ENCODE measurements at regions not wholly inside any gene's neighbourhood (a gene's known extent, or its start where the extent isn't known, plus 50 kb on each side); places are given as distances from the start of the nearest gene placed in this dataset.

DNA sequence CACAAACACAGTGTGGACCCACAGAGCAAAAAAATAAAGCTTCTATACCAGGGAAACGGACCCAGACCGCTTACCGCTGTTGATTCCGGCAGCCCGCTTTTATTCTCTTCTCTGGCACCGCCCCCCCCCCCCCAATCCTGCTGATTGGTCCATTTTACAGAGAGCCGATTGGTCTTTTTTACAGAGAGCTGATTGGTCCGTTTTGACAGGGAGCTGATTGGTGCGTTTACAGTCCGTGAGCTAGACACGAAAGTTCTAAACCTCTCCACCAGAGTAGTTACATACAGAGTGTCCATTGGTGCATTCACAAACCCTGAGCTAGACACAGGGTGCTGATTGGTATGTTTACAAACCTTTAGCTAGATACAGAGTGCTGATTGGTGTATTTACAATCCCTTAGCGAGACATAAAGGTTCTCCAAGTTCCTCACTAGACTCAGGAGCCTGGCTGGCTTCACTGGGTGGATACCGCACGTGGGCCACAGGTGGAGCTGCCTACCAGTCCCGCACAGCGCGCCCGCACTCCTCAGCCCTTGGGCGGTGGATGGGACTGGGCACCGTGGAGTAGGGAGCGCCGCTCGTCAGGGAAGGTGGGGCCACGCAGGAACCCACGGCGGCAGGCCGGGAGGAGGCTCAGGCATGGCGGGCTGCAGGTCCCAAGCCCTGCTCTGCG, 92.4 kb downstream of the HAPSTR1 start:
- Histone ChIP-seq H3F3A (ENCODE audit: insufficient read depth, low read length) (no peaks in the 10 kb centered on the region), H3K79me2 (ENCODE audit: low read length) (no peaks in the 10 kb centered on the region), H3K9ac (ENCODE audit: low read length) (no peak overlapping the region), H3K27me3 (replicated peaks; ENCODE audit: insufficient read depth, low read length) (no peaks in the 10 kb centered on the region), H3K36me3 (replicated peaks; ENCODE audit: insufficient read depth, low read length) (no peaks in the 10 kb centered on the region), H2AFZ (ENCODE audit: low read length) (no peak overlapping the region), H3K9me2 (replicated peaks; ENCODE audit: insufficient read depth, low read length) (no peaks in the 10 kb centered on the region), H3K4me3 (ENCODE audit: low read length) (no peak overlapping the region), H3K4me1 (ENCODE audit: low read length) (no peaks in the 10 kb centered on the region), H4K20me1 (ENCODE audit: insufficient read depth, low read length) (no peaks in the 10 kb centered on the region), H3K27ac (ENCODE audit: low read length) (no peak overlapping the region), H3K4me2 (ENCODE audit: low read depth, low read length) (no peak overlapping the region), H3K9me3 (replicated peaks; ENCODE audit: insufficient read depth, low read length) (no peaks in the 10 kb centered on the region)
- no peak for DNase-seq
- no peak for TF ChIP-seq EZH2phosphoT487 (IDR thresholded peaks at IDR 0.05; ENCODE audit: low read length)
- TF ChIP-seq, protein P1, sequence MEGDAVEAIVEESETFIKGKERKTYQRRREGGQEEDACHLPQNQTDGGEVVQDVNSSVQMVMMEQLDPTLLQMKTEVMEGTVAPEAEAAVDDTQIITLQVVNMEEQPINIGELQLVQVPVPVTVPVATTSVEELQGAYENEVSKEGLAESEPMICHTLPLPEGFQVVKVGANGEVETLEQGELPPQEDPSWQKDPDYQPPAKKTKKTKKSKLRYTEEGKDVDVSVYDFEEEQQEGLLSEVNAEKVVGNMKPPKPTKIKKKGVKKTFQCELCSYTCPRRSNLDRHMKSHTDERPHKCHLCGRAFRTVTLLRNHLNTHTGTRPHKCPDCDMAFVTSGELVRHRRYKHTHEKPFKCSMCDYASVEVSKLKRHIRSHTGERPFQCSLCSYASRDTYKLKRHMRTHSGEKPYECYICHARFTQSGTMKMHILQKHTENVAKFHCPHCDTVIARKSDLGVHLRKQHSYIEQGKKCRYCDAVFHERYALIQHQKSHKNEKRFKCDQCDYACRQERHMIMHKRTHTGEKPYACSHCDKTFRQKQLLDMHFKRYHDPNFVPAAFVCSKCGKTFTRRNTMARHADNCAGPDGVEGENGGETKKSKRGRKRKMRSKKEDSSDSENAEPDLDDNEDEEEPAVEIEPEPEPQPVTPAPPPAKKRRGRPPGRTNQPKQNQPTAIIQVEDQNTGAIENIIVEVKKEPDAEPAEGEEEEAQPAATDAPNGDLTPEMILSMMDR (IDR thresholded peaks at IDR 0.05; ENCODE audit: low read length) = no peak
- TF ChIP-seq EZH2 (optimal IDR thresholded peaks at IDR 0.05; ENCODE audit: low read depth, low read length) = no peak

GRCh38 chr16:9184354-9184690, 92.9 kb downstream of the HAPSTR1 start:
- no peaks in the 10 kb centered on the region for H3K36me3 ChIP-seq (replicated peaks; ENCODE audit: insufficient read depth, low read length)
- no peak for TF ChIP-seq EZH2phosphoT487 (IDR thresholded peaks at IDR 0.05; ENCODE audit: low read length)
- TF ChIP-seq, protein P1 (IDR thresholded peaks at IDR 0.05; ENCODE audit: low read length) = no peak
- no peak for TF ChIP-seq EZH2 (optimal IDR thresholded peaks at IDR 0.05; ENCODE audit: low read depth, low read length)
- no peak overlapping the region for H3K4me3 ChIP-seq (ENCODE audit: low read length)
- no peaks in the 10 kb centered on the region for H4K20me1 ChIP-seq (ENCODE audit: insufficient read depth, low read length)
- no peaks in the 10 kb centered on the region for H3K79me2 ChIP-seq (ENCODE audit: low read length)
- no peak for DNase-seq
- H3K9me2 ChIP-seq (replicated peaks; ENCODE audit: insufficient read depth, low read length) = no peaks in the 10 kb centered on the region
- H2AFZ ChIP-seq (ENCODE audit: low read length) = no peak overlapping the region
- H3F3A ChIP-seq (ENCODE audit: insufficient read depth, low read length) = no peaks in the 10 kb centered on the region
- H3K9ac ChIP-seq (ENCODE audit: low read length) = no peak overlapping the region
- no peak overlapping the region for H3K27ac ChIP-seq (ENCODE audit: low read length)
- no peaks in the 10 kb centered on the region for H3K27me3 ChIP-seq (replicated peaks; ENCODE audit: insufficient read depth, low read length)
- no peaks in the 10 kb centered on the region for H3K9me3 ChIP-seq (replicated peaks; ENCODE audit: insufficient read depth, low read length)
- H3K4me2 ChIP-seq (ENCODE audit: low read depth, low read length) = no peak overlapping the region
- no peaks in the 10 kb centered on the region for H3K4me1 ChIP-seq (ENCODE audit: low read length)

DNA sequence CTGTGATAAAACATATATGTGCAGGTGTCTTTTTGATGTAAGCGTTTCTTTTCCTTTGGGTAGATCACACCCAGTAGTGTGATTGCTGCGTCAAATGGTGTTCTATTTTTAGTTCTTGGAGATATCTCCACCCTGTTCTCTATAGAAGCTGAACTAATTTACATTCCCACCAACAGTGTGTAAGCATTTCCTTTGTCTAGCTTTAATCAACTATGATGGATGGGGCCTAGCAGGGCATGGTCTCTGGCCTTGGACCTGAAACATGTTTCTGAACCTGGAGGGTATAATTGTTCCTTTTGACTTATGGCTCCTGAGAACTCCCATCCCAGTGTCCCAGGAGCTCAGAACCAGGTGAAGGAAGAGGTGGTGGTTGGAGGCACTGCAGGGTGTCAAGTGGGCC, 93.9 kb downstream of the HAPSTR1 start:
- Histone ChIP-seq H3K9me2 (replicated peaks; ENCODE audit: insufficient read depth, low read length) (no peaks in the 10 kb centered on the region), H3K9me3 (replicated peaks; ENCODE audit: insufficient read depth, low read length) (no peaks in the 10 kb centered on the region), H4K20me1 (ENCODE audit: insufficient read depth, low read length) (no peaks in the 10 kb centered on the region), H3K36me3 (replicated peaks; ENCODE audit: insufficient read depth, low read length) (no peaks in the 10 kb centered on the region), H3K4me3 (ENCODE audit: low read length) (no peak overlapping the region), H3F3A (ENCODE audit: insufficient read depth, low read length) (no peaks in the 10 kb centered on the region), H3K79me2 (ENCODE audit: low read length) (no peaks in the 10 kb centered on the region), H3K4me2 (ENCODE audit: low read depth, low read length) (no peak overlapping the region), H2AFZ (ENCODE audit: low read length) (no peak overlapping the region), H3K27ac (ENCODE audit: low read length) (no peak overlapping the region), H3K4me1 (ENCODE audit: low read length) (no peaks in the 10 kb centered on the region), H3K27me3 (replicated peaks; ENCODE audit: insufficient read depth, low read length) (no peaks in the 10 kb centered on the region), H3K9ac (ENCODE audit: low read length) (no peak overlapping the region)
- DNase-seq = no peak
- no peak for TF ChIP-seq EZH2phosphoT487 (IDR thresholded peaks at IDR 0.05; ENCODE audit: low read length)
- TF ChIP-seq, protein P1 (IDR thresholded peaks at IDR 0.05; ENCODE audit: low read length) = no peak
- TF ChIP-seq EZH2 (optimal IDR thresholded peaks at IDR 0.05; ENCODE audit: low read depth, low read length) = no peak
